ENCODE measurements at regions not wholly inside any gene's neighbourhood (a gene's known extent, or its start where the extent isn't known, plus 50 kb on each side); places are given as distances from the start of the nearest gene placed in this dataset.

DNA sequence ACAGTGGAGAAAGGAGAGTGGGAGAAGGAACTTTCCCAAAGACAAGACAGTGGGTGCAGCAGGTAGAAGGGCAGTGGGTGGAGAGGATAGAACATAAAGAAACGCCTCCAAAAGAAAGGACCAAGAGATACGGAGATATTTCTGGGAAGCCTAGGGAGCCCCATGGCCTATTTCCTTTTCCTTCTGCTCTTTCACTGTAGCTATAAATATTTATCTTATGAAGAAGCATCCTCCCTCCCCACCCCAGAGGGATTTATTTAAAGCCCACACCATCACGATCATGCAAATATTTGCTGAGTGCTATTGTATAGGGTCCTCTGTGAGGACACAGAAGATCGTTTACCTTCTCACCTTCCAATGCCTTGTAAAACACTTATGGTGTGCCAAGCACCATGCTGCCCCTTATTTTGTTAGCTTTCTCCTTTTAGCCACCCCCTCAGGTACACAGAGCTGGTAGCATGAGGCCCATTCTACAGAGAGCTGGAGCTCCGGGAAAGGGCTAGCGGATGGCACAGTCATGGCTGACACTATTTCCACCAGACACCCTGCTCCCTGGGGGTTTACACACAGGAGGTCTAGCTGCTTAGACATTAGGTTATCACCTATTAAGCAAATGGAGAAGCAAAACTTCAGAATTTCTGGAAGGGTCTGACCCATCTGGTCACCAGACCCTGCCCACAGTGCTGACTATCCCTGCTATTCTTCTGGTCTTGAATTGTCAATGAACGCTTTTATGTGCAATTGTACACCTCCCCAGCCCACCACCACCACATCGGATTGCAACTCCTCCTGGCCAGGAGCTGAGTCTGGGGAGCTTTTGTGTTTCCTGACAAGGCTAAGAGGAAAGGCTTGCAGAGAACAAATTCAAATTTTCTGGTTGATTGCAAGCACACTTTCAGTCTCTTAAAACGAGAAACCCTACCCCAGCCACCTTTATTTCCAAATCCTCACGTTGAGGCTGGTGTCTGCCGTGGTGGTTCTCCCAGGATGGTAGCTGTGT lies 91.8 kb upstream of the KLF7 start:
- DNase-seq, result no peak

- peak; percentile 55 for DNase-seq
Observed at GRCh38 chr2:207258263-207258991, 92.7 kb upstream of the KLF7 start.

DNA sequence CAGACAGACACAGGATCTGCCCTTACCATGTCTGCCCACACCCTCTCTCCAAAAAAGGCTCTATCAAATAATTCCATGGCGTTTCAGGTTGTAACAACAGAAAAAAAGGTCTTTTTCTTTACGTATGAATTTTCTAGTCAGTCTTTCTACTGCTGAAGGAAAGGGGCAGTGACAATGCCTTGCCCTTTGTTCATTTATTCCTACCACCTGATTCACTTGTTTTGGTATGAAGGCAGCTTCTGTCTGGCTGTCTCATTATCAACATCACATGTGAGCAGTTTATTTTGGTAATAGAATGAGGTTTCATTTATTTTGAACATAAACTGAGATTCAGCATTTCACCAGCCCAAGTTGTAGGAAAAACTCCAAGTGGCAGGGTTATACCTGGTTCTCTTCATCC lies 94.3 kb upstream of the KLF7 start:
- DNase-seq, result no peak

DNA sequence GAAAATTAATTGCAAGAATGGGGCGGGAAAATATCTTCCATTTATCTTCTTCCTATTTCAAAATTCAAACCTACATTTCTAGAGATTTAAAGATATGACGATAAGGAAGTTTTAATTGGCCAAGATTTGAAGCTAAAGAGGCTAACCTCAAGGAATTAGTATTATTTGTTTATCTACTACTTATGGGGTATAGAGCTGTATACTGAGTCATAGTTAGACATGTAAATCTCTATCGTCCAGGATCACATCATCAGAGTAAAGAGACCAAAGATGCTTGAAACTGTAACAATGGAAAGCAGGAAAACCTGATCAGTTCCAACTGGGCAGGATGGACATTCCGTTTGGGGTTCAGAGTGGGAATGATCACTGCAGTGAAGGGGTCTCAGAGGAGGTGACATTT lies 95.2 kb upstream of the KLF7 start:
- no peak for DNase-seq

GRCh38 chr2:207264310-207264709 lies 98.6 kb upstream of the KLF7 start:
- DNase-seq, result no peak

GRCh38 chr2:207265332-207265731 lies 99.6 kb upstream of the KLF7 start:
- no peak for DNase-seq

DNA sequence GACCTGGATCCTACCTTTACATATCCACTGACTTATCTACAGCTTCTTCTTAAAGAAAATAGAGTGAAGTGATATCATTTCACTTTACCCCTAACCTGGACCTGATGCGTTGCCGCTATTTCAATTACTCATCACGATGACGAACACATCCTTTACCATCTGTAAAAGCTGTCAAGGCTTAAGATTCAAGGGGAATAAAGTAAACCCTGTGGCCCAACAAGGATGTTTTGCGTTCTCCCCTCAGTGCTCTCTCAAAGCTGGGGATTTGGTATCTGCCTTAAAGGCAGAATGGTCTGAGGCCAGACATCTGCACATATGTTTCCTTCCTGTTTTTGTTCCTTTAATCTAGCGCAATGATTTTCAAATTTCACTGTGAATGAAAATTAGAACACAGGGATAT lies 100.1 kb upstream of the KLF7 start:
- DNase-seq, result no peak

DNA sequence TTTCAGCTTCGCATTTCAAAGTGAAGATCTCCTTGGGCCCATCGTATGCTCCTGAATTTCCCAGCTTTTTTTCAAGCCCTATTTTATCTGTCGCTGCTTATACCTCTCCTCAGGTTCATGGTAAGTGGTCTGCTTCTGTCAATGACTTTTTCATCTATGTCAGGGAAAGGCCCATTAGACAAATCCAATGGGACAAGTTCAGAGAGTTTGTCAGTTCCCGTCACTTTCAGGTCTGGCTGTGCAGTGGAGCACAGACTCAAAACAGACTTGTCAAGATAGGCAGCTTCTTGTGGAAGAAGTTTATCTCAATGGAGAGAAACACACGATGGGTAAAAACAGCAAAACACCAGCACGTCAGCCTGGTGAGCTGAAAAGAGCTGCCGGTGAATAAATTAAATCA lies 100.9 kb upstream of the KLF7 start:
- DNase-seq, result no peak

GRCh38 chr2:207269038-207269437 lies 103.3 kb upstream of the KLF7 start:
- no peak for DNase-seq

- no peak for DNase-seq
Observed at GRCh38 chr2:207274530-207275189, 108.9 kb upstream of the KLF7 start.

GRCh38 chr2:207275779-207276178 lies 110.0 kb upstream of the KLF7 start:
- DNase-seq, result no peak

DNA sequence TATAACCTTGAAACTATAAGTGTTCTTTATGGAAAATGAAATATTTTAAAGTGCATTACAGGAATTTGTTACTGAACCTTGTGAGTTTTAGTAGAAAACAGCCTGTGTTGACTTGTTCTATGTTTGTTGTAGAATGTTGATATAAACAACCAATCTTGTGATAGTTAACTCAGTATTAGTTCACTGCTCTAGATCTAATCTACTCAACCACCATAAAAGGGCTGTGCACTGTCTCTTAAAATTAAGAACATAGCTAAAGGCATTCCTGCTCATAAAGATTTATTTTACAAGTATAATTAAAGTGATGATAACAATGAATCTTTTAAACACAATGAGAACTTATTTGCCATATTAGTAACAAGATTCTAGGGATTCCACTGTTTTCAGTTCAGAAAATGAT lies 110.5 kb upstream of the KLF7 start:
- DNase-seq, result no peak

DNA sequence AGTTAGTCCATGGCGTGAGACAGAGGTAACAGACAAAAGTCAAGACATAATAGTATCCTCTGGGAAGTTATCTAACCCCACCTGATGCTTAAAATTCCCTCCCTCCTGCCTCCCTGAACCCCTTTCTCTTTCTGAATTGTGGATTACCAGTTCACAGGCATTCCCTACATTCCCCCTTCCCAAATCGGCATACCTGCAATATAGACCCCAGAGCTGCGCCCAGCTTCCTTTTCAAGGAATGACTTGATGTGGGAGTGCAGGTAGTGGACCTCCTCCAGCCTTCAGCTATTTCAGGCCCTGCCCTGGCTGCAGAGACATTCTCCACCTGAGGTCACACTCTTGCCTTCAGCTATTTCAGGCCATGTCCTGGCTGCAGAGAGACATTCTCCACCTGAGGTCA lies 111.1 kb upstream of the KLF7 start:
- DNase-seq, result no peak

- no peak for DNase-seq
Observed at GRCh38 chr2:207279520-207279919, 113.8 kb upstream of the KLF7 start.

GRCh38 chr2:207281436-207281835 lies 115.7 kb upstream of the KLF7 start:
- no peak for DNase-seq

GRCh38 chr2:207282916-207283315 lies 117.2 kb upstream of the KLF7 start:
- peak; percentile 4 for DNase-seq

DNA sequence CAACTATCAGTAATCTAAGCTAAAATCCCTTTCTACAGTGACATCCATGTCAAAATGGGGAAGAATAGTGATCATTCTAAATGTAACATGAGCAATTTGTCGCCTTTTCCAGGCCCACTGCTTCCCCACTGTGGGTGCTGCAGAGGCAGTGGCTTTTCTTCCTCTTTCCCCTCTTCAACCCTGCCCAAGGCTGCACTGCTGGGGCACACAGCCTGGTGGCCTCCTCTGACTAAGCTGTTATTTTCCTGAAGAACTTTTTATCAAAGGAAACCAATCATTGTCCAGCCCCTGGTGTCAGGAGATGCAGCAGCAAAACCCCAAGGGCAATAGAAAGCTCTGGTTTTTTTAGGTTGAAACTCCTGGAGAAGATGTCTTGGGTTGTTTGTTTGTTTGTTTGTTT lies 117.6 kb upstream of the KLF7 start:
- peak; percentile 76 for DNase-seq

DNA sequence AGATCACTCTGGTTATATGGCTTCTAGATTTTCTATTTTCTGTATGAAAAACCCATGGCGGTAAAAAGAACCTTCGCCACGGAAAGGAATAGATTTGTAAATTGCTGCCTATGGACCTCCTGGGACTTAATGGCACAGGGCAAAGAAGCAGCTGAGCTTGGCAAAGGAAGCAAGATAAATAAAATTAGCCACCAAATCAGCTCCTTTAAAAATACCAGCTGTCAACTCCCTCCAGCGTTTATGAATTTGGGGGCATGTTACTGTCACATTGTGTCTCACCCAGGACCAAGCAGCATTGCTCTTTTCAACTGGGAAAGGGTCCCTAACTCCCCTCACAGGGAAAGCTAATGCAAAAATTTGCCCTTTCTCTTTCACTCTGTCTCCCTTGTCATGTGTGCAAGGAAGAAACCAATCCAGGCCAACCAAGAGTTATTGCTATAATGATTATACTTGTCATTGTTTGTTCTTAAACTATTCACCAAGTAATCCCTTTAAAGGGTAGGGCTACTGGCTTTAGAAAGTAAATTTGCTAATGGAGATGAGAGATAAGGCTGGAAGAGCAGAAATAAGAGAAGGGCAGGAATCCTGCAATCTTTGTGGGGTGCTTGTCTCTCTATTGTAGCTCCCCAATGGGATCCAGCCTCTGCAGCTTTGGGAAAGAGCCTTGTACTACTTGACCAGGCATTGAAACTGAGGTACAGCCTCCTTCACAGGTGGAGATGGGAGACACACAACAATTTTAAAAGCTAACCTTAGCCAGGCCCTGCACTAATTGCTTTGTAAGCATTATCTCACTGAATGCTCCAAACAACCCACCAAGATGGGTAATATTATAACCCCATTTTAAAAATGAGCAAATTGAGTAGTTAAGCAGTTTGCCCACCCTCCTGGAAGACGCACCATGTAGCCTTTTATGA lies 119.1 kb upstream of the KLF7 start:
- peak; percentile 23 for DNase-seq

GRCh38 chr2:207285473-207285815 lies 119.7 kb upstream of the KLF7 start:
- no peak for DNase-seq

- no peak for DNase-seq
Observed at GRCh38 chr2:207286106-207286505, 120.4 kb upstream of the KLF7 start.

- DNase-seq, result no peak
Observed at GRCh38 chr2:207288628-207289027, 122.9 kb upstream of the KLF7 start.

- DNase-seq, result no peak
Observed at GRCh38 chr2:207289295-207290018, 123.7 kb upstream of the KLF7 start.
